ENCODE measurements at regions not wholly inside any gene's neighbourhood (a gene's known extent, or its start where the extent isn't known, plus 50 kb on each side); places are given as distances from the start of the nearest gene placed in this dataset.
A peak's percentile ranks its signal among the peaks of the same experiment; 100 is the strongest.
"Not testable (repeated sequence)": the region's sequence is repeated elsewhere in the genome, so short reads cannot be mapped to it uniquely, and the experiment has no call there.

DNA sequence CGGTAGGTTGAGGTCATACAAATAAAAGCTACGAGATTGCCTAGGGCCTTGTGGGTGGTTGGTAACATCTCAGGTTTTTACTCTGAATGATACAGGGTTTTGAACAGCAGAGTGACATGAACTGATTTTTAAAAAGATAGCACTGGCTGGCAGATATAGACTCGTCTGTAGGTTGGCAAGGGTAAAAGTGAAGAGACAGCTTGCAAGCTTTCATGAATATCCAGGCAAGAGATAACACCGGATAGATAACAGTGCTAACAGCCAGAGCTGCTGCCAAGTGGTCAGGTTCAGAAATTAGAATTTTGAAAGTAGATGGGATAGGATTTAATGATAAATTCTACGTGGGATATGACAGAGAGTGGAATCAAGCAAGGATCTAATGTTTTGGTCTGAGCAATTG, 299.7 kb upstream of the AADAT start:
- H3K4me3 ChIP-seq (ENCODE audit: low read depth, low read length): no peak overlapping the region

DNA sequence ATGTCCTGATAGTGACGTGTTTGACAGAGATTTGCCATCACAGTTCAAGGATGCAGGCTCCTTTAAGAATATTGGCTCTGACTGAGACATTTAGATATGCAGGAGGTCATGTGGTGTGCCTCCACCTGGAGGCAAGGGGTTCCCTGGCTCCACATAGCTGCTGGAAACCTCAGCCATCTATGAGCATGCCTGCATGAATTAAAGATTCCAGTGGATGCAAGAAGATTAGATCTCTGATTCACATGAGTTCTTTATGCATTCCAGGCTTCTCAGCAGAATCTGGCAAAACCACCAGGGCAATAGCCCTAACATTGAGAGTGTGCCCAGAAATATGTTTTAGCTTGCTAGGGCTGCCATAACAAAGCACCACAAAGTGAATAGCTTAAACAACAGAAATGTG, 298.5 kb upstream of the AADAT start:
- Histone ChIP-seq H3K4me1 (no peaks in the 10 kb centered on the region), H3K9me3 (no peaks in the 10 kb centered on the region), H3K27me3 (no peaks in the 10 kb centered on the region), H3K4me3 (ENCODE audit: low read depth, low read length) (no peak overlapping the region), H3K36me3 (no peaks in the 10 kb centered on the region)
- DNase-seq: no peak
- TF ChIP-seq, protein P1, sequence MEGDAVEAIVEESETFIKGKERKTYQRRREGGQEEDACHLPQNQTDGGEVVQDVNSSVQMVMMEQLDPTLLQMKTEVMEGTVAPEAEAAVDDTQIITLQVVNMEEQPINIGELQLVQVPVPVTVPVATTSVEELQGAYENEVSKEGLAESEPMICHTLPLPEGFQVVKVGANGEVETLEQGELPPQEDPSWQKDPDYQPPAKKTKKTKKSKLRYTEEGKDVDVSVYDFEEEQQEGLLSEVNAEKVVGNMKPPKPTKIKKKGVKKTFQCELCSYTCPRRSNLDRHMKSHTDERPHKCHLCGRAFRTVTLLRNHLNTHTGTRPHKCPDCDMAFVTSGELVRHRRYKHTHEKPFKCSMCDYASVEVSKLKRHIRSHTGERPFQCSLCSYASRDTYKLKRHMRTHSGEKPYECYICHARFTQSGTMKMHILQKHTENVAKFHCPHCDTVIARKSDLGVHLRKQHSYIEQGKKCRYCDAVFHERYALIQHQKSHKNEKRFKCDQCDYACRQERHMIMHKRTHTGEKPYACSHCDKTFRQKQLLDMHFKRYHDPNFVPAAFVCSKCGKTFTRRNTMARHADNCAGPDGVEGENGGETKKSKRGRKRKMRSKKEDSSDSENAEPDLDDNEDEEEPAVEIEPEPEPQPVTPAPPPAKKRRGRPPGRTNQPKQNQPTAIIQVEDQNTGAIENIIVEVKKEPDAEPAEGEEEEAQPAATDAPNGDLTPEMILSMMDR (IDR thresholded peaks at IDR 0.05; ENCODE audit: low read depth, low read length): no peak

More for the DNA sequence above, 299.7 kb upstream of the AADAT start:
- no peaks in the 10 kb centered on the region for H3K27me3 ChIP-seq
- no peak for DNase-seq
- no peaks in the 10 kb centered on the region for H3K36me3 ChIP-seq
- no peaks in the 10 kb centered on the region for H3K9me3 ChIP-seq
- TF ChIP-seq, protein P1 (IDR thresholded peaks at IDR 0.05; ENCODE audit: low read depth, low read length): no peak
- no peaks in the 10 kb centered on the region for H3K4me1 ChIP-seq

DNA sequence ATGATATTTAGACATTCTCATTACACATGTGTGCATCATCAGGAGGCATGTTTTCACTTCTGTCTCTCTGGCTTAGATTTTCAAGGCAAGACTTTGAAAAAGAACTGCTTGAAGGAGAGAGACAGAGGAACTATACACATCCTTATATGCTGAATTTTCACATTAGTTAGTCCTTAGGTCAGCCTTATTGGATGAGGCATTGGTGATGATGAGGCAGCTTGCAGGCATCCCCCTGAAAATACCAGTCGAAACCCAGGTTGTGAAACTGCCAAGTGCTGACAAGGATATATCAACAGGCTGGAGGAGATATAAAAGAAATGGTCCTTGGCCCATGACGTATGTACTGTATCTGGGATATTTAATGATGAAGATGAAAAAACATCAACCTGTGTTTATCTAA, 297.2 kb upstream of the AADAT start:
- DNase-seq: no peak
- Histone ChIP-seq H3K36me3 (no peaks in the 10 kb centered on the region), H3K4me3 (ENCODE audit: low read depth, low read length) (no peak overlapping the region), H3K4me1 (no peaks in the 10 kb centered on the region), H3K9me3 (no peaks in the 10 kb centered on the region), H3K27me3 (no peaks in the 10 kb centered on the region)
- TF ChIP-seq, protein P1 (IDR thresholded peaks at IDR 0.05; ENCODE audit: low read depth, low read length): no peak

DNA sequence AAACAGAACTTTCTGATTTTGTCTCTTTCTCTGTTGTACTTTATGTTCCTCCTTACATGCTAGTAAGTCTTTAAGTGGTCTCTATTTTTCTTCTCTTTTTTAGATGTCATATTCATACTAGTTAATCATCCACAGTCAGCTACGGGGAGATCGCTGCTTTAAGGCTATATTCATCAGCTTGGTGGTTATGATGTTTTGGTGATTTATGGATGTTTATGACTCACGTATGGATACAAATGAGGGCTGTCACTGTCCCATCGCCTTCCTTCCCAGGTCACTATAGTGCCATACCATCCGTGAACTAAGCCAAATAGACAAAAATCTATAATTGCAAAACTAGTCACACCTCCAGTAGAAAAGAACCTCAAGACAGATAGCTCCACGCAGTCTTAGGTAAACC, 296.8 kb upstream of the AADAT start:
- DNase-seq: no peak

DNA sequence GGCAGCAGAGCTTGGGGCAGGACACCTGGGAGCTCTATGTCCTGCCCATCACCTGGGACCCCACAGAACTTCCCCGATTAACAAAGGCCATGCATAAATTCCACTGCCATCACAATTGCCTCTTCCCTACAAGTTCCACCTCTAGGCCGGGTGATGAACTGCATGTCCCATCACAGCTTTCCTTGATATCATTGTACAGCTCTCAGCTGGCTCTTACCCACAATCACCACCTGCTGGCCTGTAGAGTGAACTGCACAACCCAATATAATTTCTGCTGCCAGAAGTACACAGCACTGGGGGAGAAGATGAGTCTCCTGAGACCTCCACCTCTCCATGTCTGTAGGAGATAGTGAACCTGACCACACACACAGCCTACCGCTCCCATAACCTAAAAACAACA, 285.0 kb upstream of the AADAT start:
- no peaks in the 10 kb centered on the region; the same call in none of the 2 replicates for H3K9me3 ChIP-seq
- TF ChIP-seq, protein P1 (IDR thresholded peaks at IDR 0.05; ENCODE audit: low read depth, low read length): peak; percentile 61
- no peaks in the 10 kb centered on the region for H3K4me1 ChIP-seq
- peak; percentile 22 for DNase-seq
- H3K27me3 ChIP-seq: no peaks in the 10 kb centered on the region
- no peaks in the 10 kb centered on the region for H3K36me3 ChIP-seq
- no peak overlapping the region for H3K4me3 ChIP-seq (ENCODE audit: low read depth, low read length)

More for the DNA sequence above, 296.8 kb upstream of the AADAT start:
- Histone ChIP-seq H3K27me3 (no peaks in the 10 kb centered on the region), H3K9me3 (no peaks in the 10 kb centered on the region), H3K4me1 (no peaks in the 10 kb centered on the region), H3K4me3 (ENCODE audit: low read depth, low read length) (no peak overlapping the region), H3K36me3 (no peaks in the 10 kb centered on the region)
- TF ChIP-seq, protein P1 (IDR thresholded peaks at IDR 0.05; ENCODE audit: low read depth, low read length): no peak

DNA sequence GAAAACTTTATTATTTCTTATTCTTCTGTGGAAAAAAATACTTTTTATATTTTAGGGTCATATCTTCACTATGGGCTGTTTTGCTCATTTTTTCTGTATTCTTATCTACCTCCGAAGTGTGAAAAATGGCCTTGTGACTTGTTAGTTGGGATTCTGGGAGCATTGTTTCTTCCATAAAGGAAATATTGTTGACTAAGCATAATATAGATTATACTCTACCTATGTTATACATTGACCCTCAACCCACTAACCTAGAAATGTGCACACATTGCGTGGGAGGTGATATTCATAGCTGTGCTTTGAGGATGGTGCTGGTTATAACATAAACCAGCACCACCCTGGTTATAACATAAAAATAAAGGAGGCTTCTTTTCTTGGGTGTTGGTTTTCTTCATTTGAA, 259.2 kb upstream of the AADAT start:
- DNase-seq: no peak
- no peaks in the 10 kb centered on the region for H3K9me3 ChIP-seq
- TF ChIP-seq, protein P1 (IDR thresholded peaks at IDR 0.05; ENCODE audit: low read depth, low read length): no peak
- no peaks in the 10 kb centered on the region for H3K27me3 ChIP-seq
- H3K36me3 ChIP-seq: no peaks in the 10 kb centered on the region
- H3K4me3 ChIP-seq (ENCODE audit: low read depth, low read length): no peak overlapping the region
- H3K4me1 ChIP-seq: no peaks in the 10 kb centered on the region

DNA sequence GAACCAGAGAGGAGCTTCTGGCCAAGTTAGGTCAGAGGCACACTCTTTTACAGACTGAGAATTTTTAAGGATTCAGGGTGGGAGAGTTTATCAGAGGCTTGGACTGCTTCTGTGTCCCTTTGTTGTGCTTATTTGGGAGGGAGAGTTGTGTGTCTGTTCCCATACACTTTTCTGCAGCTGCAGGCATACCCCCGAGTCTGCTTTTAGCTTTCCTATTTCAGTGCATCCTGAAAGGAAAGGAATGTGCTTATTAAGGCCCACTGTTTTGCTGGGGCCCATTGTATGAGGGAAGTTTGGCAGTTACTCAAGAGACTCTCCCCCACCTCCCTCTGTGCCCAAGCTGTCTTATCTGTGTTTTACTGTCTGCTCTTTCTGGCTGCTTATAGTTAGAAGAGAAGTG, 257.4 kb upstream of the AADAT start:
- H3K9me3 ChIP-seq; DNase-seq; H3K4me1 ChIP-seq; H3K36me3 ChIP-seq; H3K27me3 ChIP-seq; H3K4me3 ChIP-seq (ENCODE audit: low read depth, low read length): not testable (repeated sequence)
